ENCODE measurements at regions not wholly inside any gene's neighbourhood (a gene's known extent, or its start where the extent isn't known, plus 50 kb on each side); places are given as distances from the start of the nearest gene placed in this dataset.

DNA sequence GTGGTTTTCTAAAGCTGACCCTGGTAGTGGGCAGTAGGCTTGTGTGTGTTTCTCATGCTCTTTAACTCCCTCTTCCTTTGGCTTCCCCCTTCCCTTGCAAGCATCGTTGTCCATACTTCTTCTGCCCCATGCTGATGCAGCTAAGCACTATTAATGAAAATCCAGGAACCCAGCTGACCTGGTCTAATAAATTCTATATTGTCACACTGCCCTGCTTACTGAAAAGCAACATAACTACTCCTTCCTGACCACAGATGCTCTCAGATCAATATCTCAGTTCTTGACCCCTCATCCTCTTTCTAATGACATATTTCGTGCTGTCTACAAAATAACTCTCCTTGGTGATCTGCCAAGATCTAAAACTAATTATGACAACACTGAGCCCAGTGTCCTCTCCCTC is 405.5 kb downstream of the EFNA5 start:
- H3K27ac ChIP-seq = no peak overlapping the region
- no peaks in the 10 kb centered on the region for H3K36me3 ChIP-seq
- H3K4me3 ChIP-seq = no peak overlapping the region
- TF ChIP-seq, protein P1, sequence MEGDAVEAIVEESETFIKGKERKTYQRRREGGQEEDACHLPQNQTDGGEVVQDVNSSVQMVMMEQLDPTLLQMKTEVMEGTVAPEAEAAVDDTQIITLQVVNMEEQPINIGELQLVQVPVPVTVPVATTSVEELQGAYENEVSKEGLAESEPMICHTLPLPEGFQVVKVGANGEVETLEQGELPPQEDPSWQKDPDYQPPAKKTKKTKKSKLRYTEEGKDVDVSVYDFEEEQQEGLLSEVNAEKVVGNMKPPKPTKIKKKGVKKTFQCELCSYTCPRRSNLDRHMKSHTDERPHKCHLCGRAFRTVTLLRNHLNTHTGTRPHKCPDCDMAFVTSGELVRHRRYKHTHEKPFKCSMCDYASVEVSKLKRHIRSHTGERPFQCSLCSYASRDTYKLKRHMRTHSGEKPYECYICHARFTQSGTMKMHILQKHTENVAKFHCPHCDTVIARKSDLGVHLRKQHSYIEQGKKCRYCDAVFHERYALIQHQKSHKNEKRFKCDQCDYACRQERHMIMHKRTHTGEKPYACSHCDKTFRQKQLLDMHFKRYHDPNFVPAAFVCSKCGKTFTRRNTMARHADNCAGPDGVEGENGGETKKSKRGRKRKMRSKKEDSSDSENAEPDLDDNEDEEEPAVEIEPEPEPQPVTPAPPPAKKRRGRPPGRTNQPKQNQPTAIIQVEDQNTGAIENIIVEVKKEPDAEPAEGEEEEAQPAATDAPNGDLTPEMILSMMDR (IDR thresholded peaks at IDR 0.05) = no peak
- H3K27me3 ChIP-seq = no peaks in the 10 kb centered on the region
- H3K9me3 ChIP-seq = no peaks in the 10 kb centered on the region
- DNase-seq = no peak
- intact Hi-C loops (cut with DNase I; ENCODE audit: low total_unique reads) = no loop called here
- H3K4me1 ChIP-seq = peaks cover 0 to 20% (median 2%) of the 10 kb centered on the region in 4 donors

DNA sequence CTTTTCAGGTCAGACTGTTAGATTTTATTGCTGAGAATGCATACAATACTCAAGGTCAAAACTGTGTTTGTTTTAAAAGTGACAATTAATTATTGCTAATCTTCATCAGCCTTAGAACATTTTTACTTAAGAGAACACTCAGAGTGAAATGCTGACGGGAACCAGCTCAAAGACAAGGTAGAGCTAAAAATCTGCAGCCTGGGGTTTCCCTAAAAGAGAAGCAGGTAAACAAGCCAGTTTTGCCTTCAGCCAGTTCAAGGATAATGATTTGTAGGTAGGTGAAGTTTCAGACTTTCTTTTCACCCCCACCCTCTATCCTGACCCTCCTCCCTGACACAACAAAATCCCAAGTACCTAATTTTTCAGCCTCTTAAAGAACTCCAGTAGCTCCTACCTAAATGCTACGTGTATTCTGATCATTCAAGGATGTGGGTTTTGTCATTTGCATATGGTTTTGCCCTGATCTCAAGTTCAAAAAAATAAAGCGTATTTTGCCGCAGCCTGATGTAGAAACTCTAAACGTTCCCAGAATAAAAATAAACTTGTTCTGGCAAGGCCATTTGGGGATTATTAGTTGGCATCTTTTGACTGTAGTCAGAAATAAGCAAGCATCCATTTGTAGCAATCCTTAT is 407.2 kb downstream of the EFNA5 start:
- TF ChIP-seq, protein P1 (IDR thresholded peaks at IDR 0.05) = no peak
- Histone ChIP-seq H3K4me3 (no peak overlapping the region), H3K36me3 (no peaks in the 10 kb centered on the region), H3K9me3 (no peaks in the 10 kb centered on the region), H3K27me3 (no peaks in the 10 kb centered on the region), H3K27ac (peak overlapping the region; percentile 21 to 52), H3K4me1 (peaks cover 0 to 20% (median 2%) of the 10 kb centered on the region in 4 donors)
- intact Hi-C loops (cut with DNase I; ENCODE audit: low total_unique reads) = no loop called here
- no peak for DNase-seq

DNA sequence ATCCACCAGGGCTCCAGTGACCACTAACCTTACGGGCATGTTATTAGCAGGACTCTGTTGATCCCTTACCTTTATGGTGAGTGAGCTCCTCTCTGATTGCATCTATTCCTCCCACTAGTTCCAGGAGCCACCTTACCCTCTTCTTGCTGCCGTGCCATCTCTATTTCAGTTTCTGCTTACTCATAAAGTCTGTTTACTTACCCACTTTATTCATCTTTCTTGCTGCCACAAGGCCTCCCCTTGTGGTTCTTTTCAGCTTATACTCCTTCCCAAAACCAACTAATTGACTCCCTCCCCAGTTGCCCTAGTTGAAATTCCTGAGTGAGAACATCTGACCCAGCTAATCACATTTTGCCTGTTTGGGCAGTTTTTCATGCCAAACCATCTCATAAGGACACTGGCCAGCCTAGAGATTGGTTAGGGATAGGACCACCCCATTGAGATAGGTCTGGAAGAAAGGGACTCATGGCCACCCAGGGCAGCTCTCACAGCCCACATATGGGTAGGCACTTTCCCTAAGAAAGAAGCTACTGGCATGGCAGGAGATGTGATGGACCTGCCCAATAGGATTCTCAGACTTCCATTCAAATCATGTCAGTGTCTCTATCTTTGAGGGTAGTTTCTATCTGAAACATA is 412.7 kb downstream of the EFNA5 start:
- intact Hi-C loops (cut with DNase I; ENCODE audit: low total_unique reads) = no loop called here
- TF ChIP-seq, protein P1 (IDR thresholded peaks at IDR 0.05) = no peak
- Histone ChIP-seq H3K27ac (no peak overlapping the region), H3K4me3 (no peak overlapping the region), H3K4me1 (peaks cover 0 to 23% (median 7%) of the 10 kb centered on the region in 4 donors), H3K9me3 (no peaks in the 10 kb centered on the region), H3K36me3 (no peaks in the 10 kb centered on the region), H3K27me3 (no peaks in the 10 kb centered on the region)
- DNase-seq = no peak

DNA sequence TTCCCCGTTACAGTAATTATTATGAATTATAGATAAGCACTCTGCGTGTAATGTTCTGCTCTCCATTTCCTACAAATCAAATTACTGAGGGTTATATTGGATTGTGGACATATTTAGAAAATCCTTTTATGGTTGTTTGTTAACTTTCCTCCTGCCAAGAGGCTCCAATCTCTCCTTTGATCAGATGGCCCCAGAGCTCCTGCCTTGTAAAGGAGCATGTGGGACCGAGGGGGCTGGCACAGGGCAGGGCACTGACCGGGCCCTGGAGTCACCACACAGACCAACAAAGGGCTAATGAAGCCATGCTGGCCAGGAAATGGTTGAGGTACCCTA is 415.9 kb downstream of the EFNA5 start:
- H3K36me3 ChIP-seq = no peaks in the 10 kb centered on the region
- no peaks in the 10 kb centered on the region for H3K9me3 ChIP-seq
- intact Hi-C loops (cut with DNase I; ENCODE audit: low total_unique reads) = no loop called here
- peaks cover 0 to 20% (median 10%) of the 10 kb centered on the region in 4 donors for H3K4me1 ChIP-seq
- H3K27ac ChIP-seq = peak overlapping the region; percentile 62 to 66
- H3K4me3 ChIP-seq = no peak overlapping the region
- no peak for DNase-seq
- H3K27me3 ChIP-seq = no peaks in the 10 kb centered on the region
- TF ChIP-seq, protein P1 (IDR thresholded peaks at IDR 0.05) = no peak

DNA sequence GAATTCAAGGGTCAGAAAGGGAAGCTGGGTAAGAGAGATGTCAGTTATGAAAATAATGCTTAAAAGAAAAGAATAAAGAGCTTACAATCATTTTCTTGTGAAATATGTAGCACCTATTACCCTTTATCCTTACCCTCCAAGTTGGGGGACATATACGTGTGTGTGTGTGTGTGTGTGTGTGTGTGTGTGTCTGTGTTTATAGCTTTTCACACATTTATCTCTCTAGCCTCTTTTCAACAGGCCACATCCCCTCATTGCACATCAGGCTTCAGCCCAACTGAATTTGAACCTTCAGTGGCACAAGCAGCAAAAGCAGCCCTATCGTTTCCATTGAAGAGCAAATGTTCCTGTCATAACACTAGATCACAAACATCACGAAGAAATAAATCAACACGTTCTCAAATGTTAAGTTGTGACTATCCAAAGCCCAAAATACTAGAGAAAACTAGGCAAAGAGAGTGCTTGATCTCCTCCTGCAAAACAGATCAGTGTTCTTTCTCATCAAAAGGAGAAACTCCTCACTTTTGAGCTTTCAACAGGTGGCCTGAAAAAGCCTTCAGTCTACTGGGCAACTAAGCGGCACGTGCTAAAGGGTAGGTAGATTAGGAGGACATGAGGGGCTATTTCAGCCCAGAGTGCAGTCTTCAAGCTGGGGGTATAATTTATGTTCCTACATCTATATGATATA is 416.4 kb downstream of the EFNA5 start:
- no peaks in the 10 kb centered on the region for H3K36me3 ChIP-seq
- TF ChIP-seq, protein P1 (IDR thresholded peaks at IDR 0.05) = no peak
- no peak overlapping the region for H3K4me3 ChIP-seq
- H3K4me1 ChIP-seq = peaks cover 0 to 20% (median 10%) of the 10 kb centered on the region in 4 donors
- DNase-seq = no peak
- H3K27ac ChIP-seq = peak overlapping the region; percentile 62 to 66
- intact Hi-C loops (cut with DNase I; ENCODE audit: low total_unique reads) = no loop called here
- no peaks in the 10 kb centered on the region for H3K27me3 ChIP-seq
- no peaks in the 10 kb centered on the region for H3K9me3 ChIP-seq
